NT2/D1 (cell line): ENCODE measurements at regions not wholly inside any gene's neighbourhood (a gene's known extent, or its start where the extent isn't known, plus 50 kb on each side); places are given as distances from the start of the nearest gene placed in this dataset.

Experiments
- YY1 ChIP-seq: IDR thresholded peaks from 2 replicates; pipeline ENCODE4 v1.6.1; 2011; ENCODE audit not compliant: insufficient read length, insufficient read depth
- ZNF274 ChIP-seq: IDR thresholded peaks from 2 replicates; pipeline ENCODE4 v1.6.1; 2011; ENCODE audit warnings: mild to moderate bottlenecking, low read depth, low read length

DNA sequence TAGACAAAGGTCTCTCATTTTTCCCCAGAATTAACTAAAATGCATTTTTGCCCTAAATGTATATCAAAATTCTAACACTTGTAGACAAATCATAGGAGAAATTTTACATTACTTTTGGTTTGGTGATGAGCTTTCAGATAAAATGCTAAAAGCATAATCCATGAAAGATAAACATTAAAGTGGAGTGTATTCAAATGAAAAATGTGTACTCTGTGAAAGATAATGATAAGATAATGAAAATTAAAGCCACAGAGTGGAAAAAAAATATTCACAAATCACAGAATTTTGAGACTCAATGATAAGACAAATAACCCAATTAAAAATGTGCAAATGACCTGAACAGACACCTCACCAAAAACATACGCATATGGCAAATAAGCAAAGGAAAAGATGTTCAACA, 176.9 kb upstream of the ADAMTS16 start:
- TF ChIP-seq YY1 (no peak), ZNF274 (no peak)
